Endometrium (tissue), 2 donors: ENCODE measurements at regions not wholly inside any gene's neighbourhood (a gene's known extent, or its start where the extent isn't known, plus 50 kb on each side); places are given as distances from the start of the nearest gene placed in this dataset.
A peak's percentile ranks its signal among the peaks of the same experiment; 100 is the strongest.
"Not testable (repeated sequence)": the region's sequence is repeated elsewhere in the genome, so short reads cannot be mapped to it uniquely, and the experiment has no call there.

Source experiments
- FAIRE-seq: peaks from 2 replicates; lab custom pipeline; 2012; peaks lifted over from hg19 to GRCh38; lab: Jason Lieb, UNC
- donor health status: control.
- donor health status: control.

- no peak for FAIRE-seq
Observed at GRCh38 chr16:63467513-63467912, 1431.3 kb upstream of the CDH8 start.

- no peak for FAIRE-seq
Observed at GRCh38 chr16:63462316-63462715, 1426.1 kb upstream of the CDH8 start.

GRCh38 chr16:63461248-63461841, 1425.1 kb upstream of the CDH8 start:
- peak; percentile 85 for FAIRE-seq

GRCh38 chr16:63458846-63459245, 1422.6 kb upstream of the CDH8 start:
- FAIRE-seq = no peak

GRCh38 chr16:63457869-63458268, 1421.6 kb upstream of the CDH8 start:
- FAIRE-seq = peak; percentile 26

- FAIRE-seq = no peak
Observed at GRCh38 chr16:63453261-63453660, 1417.0 kb upstream of the CDH8 start.

- FAIRE-seq = no peak
Observed at GRCh38 chr16:63447121-63447520, 1410.9 kb upstream of the CDH8 start.

- FAIRE-seq = no peak
Observed at GRCh38 chr16:63442246-63442645, 1406.0 kb upstream of the CDH8 start.

GRCh38 chr16:63426275-63426870, 1390.1 kb upstream of the CDH8 start:
- FAIRE-seq = peak; percentile 68

GRCh38 chr16:63422715-63423114, 1386.5 kb upstream of the CDH8 start:
- FAIRE-seq = no peak

- no peak for FAIRE-seq
Observed at GRCh38 chr16:63416712-63417111, 1380.5 kb upstream of the CDH8 start.

GRCh38 chr16:63415014-63415413, 1378.8 kb upstream of the CDH8 start:
- no peak for FAIRE-seq

- no peak for FAIRE-seq
Observed at GRCh38 chr16:63410594-63410993, 1374.4 kb upstream of the CDH8 start.

GRCh38 chr16:63403792-63404191, 1367.6 kb upstream of the CDH8 start:
- FAIRE-seq = no peak

GRCh38 chr16:63388277-63388676, 1352.0 kb upstream of the CDH8 start:
- not testable (repeated sequence) for FAIRE-seq

GRCh38 chr16:63385714-63386432, 1349.6 kb upstream of the CDH8 start:
- FAIRE-seq = no peak

- no peak for FAIRE-seq
Observed at GRCh38 chr16:63373744-63374143, 1337.5 kb upstream of the CDH8 start.

- peak; percentile 99 for FAIRE-seq
Observed at GRCh38 chr16:63372815-63373214, 1336.6 kb upstream of the CDH8 start.

- no peak for FAIRE-seq
Observed at GRCh38 chr16:63372283-63372682, 1336.0 kb upstream of the CDH8 start.

- FAIRE-seq = no peak
Observed at GRCh38 chr16:63365649-63366304, 1329.5 kb upstream of the CDH8 start.

- no peak for FAIRE-seq
Observed at GRCh38 chr16:63363738-63364137, 1327.5 kb upstream of the CDH8 start.

GRCh38 chr16:63361032-63361624, 1324.9 kb upstream of the CDH8 start:
- peak; percentile 96 for FAIRE-seq

- FAIRE-seq = no peak
Observed at GRCh38 chr16:63349961-63350360, 1313.7 kb upstream of the CDH8 start.
